DMS53 (cell line): ENCODE measurements at regions not wholly inside any gene's neighbourhood (a gene's known extent, or its start where the extent isn't known, plus 50 kb on each side); places are given as distances from the start of the nearest gene placed in this dataset.

Experiments
- DNase-seq: peaks from one replicate; lab custom pipeline; 2025; lab: John Stamatoyannopoulos, UW

GRCh38 chr7:32143301-32143700, 73.1 kb upstream of the PDE1C start:
- DNase-seq: no peak

GRCh38 chr7:32142649-32143048, 72.4 kb upstream of the PDE1C start:
- DNase-seq: no peak

DNA sequence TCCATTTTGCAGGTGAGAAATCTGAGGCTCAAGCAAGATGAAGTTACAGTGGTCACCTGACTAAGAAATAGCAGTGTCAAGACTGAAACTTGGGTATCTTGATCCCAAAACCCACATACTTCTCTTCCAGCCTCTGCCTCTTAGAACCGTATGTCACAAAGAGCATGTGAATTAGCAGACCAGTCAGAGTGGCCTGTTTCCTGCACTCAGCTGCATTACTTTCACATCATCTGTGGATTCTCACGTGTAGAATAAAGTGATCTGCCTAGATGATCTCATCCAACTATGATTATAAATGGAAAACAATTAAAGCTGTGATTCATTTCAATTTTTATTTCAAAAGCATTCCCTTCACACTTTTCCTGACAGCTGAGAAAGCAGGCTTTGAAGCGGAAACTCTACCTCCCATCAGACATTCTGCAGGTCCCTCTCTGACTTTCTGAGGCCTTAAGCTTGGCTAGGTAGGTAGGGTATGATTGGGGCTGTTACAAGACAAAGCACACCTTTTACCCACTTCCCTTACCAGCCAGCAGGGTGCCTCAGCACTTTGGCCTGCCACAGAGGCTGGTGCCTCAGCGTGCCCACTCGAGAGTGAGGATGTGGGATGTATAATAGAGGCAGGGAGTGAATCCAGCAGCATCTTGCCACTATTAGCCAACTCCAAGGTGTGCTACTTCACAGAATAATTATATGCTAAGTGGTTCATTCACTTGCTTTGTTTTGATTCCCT, 70.2 kb upstream of the PDE1C start:
- peak; percentile 49 for DNase-seq

GRCh38 chr7:32137059-32137458, 66.9 kb upstream of the PDE1C start:
- peak; percentile 12 for DNase-seq

GRCh38 chr7:32131091-32131490, 60.9 kb upstream of the PDE1C start:
- DNase-seq: no peak

DNA sequence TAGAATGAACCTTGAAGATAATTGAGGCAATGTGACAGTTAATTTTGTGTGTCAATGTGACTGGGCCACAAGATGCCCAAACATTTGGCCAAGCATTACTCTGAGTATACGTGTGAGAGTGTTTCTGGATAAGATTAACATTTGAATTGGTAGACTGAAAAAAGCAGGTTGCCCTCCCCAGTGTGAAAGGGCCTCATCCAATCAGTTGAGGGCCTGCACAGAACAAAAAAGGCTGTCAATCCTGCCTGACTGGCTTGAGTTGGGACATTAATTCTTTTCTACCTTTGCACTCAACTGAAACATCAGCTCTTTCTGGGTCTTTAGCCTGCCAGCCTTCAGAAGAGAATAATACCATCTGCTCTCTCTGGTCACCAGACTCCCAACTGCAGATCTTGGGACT, 56.6 kb upstream of the PDE1C start:
- DNase-seq: peak; percentile 37
